WI38 (cell line): ENCODE measurements at regions not wholly inside any gene's neighbourhood (a gene's known extent, or its start where the extent isn't known, plus 50 kb on each side); places are given as distances from the start of the nearest gene placed in this dataset.

ENCODE experiments used
- H3K4me3 ChIP-seq: 2 replicates; pipeline ENCODE4 v1.5.1; 2011; ENCODE audit warnings: low read depth, mild to moderate bottlenecking, control low read depth, low read length
- TF ChIP-seq, protein P1 (sequence below): IDR thresholded peaks from 2 replicates; pipeline ENCODE4 v1.5.1; 2012; ENCODE audit warnings: low read depth, mild to moderate bottlenecking, control low read depth, low read length

DNA sequence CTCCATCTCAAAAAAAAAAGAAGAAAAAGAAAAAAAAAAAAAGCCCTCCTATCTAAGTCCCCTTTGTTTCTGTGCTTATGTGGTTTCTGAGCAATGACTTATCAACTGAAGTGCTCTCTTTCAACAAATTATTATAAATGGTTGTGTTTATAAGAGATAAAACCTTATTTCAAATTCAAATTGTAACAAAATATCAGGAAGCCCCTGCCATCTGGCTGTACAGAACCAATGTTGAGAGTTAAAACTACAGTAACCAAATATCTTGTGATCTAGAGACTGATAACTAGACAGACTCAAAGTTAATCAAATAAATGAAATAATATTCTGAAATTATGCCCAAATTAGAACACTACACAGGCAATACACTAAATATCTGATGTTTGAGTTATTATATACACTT, 143.0 kb upstream of the CPNE8 start:
- TF ChIP-seq, protein P1, sequence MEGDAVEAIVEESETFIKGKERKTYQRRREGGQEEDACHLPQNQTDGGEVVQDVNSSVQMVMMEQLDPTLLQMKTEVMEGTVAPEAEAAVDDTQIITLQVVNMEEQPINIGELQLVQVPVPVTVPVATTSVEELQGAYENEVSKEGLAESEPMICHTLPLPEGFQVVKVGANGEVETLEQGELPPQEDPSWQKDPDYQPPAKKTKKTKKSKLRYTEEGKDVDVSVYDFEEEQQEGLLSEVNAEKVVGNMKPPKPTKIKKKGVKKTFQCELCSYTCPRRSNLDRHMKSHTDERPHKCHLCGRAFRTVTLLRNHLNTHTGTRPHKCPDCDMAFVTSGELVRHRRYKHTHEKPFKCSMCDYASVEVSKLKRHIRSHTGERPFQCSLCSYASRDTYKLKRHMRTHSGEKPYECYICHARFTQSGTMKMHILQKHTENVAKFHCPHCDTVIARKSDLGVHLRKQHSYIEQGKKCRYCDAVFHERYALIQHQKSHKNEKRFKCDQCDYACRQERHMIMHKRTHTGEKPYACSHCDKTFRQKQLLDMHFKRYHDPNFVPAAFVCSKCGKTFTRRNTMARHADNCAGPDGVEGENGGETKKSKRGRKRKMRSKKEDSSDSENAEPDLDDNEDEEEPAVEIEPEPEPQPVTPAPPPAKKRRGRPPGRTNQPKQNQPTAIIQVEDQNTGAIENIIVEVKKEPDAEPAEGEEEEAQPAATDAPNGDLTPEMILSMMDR, result no peak
- H3K4me3 ChIP-seq, result no peak overlapping the region

DNA sequence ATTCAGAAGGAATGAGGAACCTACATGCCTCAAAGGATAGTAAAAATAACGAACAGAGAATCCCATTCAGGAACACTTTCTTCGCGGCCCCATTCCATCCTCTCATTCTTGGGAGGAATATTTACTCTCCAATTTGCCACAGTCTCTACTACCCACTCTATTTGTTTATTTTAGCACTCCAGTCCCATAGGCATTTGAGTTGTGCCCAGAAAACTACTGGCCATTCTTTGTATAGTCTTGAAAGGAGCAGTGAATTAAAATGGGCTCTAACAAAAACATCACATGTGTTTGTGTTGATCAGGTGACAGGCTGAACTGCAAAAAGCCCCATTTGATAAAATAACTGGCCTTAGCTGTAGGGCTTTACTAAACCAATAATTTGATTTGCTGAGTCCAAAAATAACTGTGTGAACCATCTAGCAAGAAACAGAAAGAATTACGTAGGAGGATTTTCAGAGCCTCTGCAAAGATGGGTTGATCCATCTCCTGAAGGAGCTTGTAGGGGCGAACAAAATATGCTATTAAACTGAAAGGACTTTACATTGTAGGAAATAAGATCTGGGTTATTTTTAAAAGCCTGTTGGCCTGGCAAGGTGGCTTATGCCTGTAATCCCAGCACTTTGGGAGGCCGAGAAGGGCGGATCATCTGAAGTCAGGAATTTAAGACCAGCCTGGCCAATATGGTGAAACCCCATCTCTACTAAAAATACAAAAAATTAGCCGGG, 142.3 kb upstream of the CPNE8 start:
- TF ChIP-seq, protein P1, result no peak

DNA sequence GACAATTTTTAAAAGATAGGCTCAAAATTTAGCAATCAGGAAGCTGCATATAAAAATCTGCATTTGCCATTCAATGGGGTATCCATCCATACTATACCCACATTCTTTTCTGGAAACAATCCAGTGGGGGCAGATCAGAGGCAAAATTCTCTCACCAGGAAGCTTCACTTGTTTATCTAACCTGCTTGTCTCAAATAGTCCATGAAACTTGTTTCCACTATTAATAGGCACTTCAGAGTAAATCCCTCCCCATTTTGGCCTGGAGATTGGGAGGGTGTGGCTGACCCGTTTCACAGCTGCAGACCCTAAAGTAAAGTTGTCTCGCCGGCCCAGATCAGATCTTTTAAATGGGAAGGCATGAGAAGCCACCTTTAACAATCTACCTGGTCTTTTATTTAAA, 139.4 kb upstream of the CPNE8 start:
- no peak overlapping the region for H3K4me3 ChIP-seq
- TF ChIP-seq, protein P1, result no peak

More for the DNA sequence above, 142.3 kb upstream of the CPNE8 start:
- H3K4me3 ChIP-seq, result no peak overlapping the region

DNA sequence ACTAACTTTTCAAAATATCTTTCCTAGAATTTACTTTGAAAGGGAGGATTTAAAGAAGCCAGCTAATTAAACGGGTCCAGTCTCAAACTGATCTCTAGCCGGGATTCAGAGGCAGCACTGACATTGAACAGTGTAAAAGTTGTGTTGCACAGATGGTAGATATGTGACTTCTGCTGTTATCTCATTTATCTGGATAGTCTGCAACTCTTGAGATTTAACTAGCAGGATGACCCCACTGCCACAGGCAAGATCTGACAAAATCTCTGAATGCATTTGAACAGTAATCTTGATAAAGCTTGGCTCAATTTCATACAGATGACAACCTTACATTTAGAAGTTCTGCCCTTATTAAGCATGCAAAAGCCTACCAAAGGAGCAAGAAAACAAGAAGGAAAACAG, 138.0 kb upstream of the CPNE8 start:
- H3K4me3 ChIP-seq, result no peak overlapping the region
- TF ChIP-seq, protein P1, result no peak

DNA sequence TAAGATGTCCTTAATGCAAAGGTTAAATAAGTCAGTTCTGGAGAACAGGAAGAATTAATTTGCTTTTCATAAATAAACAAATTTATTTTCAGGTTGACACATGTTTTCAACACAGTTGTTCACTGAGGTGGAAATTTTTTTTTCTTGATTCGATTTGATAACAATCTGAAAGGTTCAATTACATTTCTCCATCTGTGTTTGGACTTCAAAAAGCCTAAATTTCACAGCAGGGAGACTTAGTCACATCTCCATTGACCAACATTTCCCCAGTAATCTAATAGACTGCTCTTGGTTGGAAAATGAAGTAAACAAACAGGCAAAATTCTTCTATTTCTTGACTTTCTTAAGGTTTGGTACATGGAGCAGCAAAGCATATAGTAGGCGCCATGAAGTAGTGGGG, 134.9 kb upstream of the CPNE8 start:
- TF ChIP-seq, protein P1, result no peak
- H3K4me3 ChIP-seq, result no peak overlapping the region

DNA sequence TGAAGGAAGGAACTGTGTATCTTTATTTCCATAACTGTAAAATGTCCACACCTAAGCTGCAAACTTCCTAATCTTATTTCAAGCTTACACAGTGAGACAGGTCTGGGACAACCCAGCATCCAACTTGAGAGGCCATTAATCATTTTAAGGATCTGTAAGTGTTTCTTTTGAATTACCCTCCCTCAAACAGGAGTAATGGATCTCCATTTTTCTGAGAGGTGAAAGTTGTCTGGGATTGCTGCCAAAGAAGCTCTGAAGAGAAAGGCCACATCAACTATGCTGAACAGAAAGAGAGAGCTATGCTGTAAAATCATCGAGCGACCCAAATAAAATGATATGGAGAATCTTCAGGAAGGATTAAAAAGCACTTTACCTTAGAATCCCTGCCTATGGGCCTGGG, 131.7 kb upstream of the CPNE8 start:
- TF ChIP-seq, protein P1, result no peak

DNA sequence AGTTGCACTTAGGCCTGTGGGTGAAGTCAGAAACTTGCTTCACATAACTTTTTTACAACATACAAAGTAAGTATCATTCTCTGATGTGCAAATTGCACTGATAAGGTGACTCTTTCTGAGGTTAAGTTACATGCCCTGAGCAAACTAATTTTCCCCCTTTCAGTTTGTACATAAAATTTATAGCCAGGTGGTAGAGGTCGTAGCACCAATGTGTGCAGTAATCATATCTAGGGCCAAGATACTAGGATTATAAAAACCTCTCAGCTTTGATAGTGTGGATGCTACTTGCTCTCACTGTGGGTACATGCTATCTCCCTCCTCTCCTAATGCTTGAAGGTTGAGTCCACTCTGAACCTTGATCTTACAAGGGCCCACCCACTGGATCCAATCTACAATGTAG, 130.7 kb upstream of the CPNE8 start:
- TF ChIP-seq, protein P1, result no peak

More for the DNA sequence above, 131.7 kb upstream of the CPNE8 start:
- no peak overlapping the region for H3K4me3 ChIP-seq

More for the DNA sequence above, 130.7 kb upstream of the CPNE8 start:
- no peak overlapping the region for H3K4me3 ChIP-seq
